HG02981 (cell line): ENCODE measurements at regions not wholly inside any gene's neighbourhood (a gene's known extent, or its start where the extent isn't known, plus 50 kb on each side); places are given as distances from the start of the nearest gene placed in this dataset.
"Not testable (repeated sequence)": the region's sequence is repeated elsewhere in the genome, so short reads cannot be mapped to it uniquely, and the experiment has no call there.

Experiments
- ATAC-seq: cut with Tn5 transposase; IDR thresholded peaks from one replicate; pipeline ENCODE4 v1.9.1; 2021; ENCODE audit warnings: mild to moderate bottlenecking, moderate library complexity; ENCODE audit not compliant: unreplicated experiment

DNA sequence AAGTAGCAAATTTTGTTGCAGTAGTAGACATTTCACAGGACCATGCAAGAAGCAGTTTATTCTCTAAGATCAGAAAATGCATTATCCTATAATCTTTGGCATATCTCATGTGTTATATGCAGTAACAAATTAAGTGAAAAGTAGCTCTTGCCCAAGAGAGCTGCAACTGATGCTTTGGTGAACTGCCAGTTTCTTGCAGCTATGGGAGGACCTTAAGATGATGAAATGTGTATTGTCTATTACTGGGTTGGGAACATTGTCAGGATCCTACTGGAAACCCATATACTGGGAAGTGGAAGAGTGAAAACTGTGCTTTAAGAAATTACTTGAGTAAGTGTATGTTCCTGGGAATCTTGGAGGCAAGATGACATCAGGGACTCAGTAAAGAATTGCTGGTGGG, 238.8 kb downstream of the DACT1 start:
- no peak for ATAC-seq

DNA sequence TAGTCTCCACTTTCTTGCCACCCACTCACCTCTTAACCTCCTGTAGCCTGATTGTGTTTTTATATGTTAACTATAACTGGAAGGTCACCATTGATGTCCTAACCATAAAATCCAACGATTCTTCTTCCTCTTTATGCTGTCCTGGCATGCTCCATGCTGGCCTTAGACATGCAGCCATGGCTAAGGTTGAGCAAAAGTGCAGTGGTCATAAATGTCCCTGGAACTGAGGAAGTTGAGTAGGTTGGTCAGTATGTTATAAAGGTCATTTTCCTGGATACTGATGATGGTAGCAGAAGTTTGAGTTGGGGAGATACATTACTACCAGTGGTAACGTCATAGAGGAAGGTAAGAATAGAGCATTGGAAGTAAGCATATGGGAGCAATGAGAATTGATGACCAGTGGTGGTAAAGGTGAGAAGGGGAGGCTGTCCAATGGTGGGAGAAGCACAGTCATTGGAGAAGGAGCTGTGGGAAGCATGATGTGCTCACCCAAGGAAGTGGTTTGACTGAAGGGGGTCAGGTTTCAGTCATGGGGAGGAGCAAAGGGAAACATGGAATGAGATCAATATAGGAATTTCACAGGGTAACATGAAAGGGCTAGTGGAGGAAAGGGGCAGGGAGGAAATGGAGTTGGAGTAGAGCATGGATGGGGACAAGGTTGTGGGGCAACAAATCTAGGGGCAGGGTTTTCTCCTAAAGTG, 240.8 kb downstream of the DACT1 start:
- no peak for ATAC-seq

DNA sequence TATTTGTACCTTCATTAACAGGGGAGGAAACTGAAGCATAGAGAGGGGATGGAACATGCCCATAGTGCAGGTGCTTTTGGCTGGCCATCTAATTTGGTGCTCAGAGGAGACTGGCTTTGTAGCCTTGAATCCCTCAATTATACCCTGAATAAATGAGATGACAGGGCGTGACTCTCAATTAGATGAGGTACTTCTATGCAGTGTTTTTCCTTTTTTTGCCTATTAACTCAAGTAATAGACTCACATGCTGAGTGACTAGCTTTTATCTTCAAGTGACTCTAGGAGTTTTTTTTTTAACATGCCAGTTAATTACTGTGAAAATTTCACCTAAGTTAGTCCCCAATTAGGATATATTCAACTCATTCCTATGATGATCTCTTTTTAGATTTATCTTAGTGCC, 243.7 kb downstream of the DACT1 start:
- ATAC-seq = no peak

DNA sequence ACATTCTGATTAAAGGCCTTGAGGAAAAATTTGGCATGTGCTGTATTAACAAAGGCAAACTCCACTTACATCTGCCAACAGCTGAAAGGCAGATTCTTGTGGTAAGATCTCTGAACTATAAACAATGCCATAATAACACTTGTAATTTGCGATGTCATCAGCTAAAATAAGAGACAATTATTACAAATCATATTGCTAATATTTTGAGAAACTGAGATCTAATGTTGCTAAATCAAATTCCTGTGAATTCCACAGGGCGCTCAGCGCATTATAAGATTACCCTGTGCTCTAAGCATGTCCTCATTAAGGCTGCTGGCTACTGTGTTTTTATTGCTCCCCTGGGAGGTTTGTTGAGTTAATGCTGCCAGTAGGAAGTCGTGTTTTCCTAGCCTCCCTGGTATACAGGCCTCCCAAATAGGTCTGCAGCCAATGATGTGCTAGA, 244.8 kb downstream of the DACT1 start:
- ATAC-seq = no peak

DNA sequence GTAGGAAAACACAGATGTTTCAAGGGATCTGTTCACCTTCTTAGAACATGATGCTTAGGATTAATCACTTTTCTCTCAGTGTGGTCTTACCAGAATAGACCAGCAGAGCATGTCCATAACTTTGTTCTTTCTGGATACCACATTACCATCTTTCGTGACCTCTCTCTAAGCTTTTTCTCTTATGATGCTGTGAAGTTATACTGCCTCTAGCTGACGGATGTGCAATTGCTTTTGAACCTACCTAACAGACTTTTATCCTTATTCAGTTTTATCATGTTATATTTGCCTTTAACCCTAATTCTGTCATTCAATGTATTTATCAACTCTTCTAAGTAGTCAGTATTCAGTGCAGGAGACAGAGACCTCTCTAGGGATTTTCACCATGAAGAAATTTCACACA, 246.7 kb downstream of the DACT1 start:
- no peak for ATAC-seq

DNA sequence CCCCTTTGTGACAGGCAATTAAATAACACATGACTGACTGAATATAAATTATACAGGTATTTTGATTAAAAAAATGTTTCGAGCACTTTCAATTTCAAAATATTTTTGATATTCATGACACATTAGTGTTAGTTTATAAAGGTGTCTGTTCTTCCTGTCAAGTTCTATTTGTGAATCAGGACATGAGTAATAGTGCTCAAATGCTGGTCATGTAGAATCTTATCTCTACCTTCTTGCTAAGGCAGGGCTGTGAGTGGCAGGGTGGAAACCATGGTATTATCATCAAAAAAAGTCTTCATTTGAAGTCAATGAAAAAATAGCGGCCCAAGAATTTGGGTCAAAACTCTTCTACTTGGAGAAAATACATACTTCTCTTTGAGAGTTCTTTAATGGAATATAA, 250.2 kb downstream of the DACT1 start:
- ATAC-seq = no peak

DNA sequence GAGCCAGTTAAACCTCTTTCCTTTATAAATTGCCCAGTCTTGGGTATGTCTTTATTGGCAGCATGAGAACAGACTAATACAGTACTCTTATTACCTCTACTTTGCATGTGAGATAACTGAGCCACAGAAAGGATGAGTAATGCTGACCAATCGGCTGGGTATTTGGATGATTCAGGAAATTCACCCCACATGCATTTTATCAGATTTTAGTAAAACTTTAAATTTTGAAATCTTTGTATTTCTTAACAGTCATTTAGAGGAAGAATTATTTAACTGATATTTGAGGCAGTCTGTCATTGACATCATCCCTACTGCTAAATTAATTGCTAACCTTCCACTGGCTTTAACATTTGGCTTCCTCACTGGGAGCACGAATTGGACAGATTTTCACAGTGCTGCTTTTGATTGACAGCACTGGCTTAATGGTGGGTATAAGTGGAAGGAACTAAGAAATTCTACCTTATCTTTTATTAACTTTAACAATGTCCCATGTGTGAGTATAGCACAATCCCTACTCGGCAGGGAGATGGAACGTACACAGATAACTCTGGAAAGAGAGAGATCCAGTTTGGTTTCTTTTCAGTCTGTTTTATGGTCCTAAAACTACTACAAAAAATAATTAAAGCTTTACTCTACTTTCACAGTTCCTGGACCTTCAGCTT, 261.0 kb downstream of the DACT1 start:
- ATAC-seq = no peak

DNA sequence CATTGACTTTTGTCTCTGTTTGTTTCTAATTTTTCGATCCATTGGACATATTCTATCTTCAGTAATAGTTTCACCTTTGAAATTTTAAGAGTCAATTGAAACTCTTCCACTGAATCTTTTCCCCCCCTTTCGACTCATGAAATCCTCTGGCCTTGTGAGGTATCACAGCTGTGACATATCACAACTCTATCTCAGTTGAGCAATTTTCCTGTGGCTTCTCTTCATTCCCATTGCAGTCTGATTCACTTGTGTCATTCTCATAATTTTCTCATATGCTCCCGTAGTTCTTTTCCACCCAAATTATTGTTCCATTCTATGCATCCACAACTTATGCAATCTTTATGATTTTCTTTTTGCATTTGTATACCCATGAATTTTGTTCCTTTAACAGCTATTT, 261.6 kb downstream of the DACT1 start:
- no peak for ATAC-seq

DNA sequence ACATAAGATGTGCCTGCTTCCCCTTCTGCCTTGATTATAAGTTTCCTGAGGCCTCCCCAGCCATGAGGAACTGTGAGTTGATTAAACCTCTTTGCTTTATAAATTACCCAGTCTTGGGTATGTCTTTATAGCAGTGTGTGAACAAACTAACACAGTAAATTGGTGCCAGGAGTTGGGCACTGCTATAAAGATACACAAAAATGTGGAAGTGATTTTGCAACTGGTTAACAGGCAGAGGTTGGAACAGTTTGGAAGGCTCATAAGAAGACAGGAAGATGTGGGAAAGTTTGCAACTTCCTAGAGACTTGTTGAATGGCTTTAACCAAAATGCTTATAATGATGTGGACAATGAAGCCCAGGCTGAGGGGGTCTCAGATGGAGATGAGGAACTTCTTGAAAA, 264.1 kb downstream of the DACT1 start:
- ATAC-seq = no peak

DNA sequence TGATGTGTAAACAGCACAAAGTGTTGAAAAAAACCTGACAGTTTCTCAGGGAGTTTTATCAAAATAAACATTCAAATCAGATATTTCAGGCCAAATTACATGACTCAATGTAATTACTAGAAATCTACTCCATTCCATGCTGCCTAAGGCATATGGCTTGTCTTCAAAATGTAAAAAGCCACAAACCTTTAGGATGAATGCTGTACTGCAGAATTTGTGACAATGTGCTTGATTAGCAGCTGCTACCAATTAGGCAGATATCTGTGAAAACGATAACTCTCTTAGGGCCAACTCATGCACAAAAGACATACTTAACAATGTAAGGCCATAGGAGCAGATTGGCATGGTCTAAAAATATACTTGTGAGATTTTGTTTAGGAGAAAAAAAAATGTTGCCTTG, 267.0 kb downstream of the DACT1 start:
- ATAC-seq = no peak

DNA sequence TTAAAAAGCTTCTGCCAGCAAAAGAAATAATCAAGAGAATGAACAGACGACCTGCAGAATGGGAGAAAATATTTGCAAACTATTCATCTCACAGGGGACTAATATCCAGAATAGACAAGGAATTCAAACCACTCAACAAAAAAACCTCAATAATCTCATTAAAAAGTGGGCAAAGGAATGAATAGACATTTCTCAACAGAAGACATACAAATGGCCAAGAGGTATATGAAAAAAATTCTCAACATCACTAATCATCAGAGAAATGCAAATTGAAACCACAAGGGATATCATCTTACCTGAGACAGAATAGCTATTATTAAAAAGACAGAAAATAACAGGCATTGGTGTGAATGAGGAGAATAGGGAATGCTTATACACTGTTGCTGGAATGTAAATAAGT, 270.0 kb downstream of the DACT1 start:
- ATAC-seq = no peak

DNA sequence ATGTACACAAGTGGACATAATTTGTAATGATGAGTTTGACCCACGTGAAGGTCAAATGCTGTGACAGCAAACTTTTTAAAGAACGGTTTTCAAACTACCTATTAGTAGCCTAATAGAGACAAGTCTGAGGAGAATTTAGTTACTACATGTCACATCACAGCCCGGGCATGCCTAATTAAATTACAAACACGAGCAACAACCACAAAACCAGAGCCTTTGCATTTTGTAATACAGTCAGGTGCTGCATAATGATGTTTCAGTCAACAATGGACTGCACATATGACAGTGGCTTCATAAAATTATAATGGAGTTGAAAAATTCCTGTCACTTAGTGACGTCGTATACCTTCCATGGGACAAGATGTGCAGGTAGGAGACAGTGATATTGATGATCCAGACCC, 274.5 kb downstream of the DACT1 start:
- ATAC-seq = no peak

DNA sequence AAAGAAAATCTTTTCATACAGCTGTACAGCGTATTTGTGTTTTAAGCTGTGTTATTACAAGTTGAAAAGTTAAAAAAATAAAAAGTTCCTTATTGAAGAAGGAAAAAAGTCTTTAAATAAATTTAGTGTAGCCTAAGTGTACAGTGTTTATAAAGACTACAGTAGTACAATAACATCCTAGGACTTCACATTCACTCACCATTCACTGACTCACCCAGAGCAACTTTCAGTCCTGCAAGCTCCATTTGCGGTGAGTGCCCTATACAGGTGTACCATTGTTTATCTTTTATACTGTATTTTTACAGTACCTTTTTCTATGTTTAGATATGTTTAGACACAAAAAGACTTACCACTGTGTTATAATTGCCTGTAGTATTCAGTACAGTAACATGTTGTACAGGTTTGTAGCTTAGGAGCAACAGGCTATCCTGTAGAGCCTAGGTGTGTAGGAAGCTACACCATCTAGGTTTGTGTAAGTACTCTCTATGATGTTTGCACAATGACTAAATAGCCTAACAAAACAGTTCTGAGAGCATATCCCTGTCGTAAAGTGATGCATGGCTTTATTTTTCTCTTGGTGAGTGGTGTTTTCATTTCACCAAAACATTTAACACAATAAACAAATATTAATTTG, 275.2 kb downstream of the DACT1 start:
- ATAC-seq = no peak

DNA sequence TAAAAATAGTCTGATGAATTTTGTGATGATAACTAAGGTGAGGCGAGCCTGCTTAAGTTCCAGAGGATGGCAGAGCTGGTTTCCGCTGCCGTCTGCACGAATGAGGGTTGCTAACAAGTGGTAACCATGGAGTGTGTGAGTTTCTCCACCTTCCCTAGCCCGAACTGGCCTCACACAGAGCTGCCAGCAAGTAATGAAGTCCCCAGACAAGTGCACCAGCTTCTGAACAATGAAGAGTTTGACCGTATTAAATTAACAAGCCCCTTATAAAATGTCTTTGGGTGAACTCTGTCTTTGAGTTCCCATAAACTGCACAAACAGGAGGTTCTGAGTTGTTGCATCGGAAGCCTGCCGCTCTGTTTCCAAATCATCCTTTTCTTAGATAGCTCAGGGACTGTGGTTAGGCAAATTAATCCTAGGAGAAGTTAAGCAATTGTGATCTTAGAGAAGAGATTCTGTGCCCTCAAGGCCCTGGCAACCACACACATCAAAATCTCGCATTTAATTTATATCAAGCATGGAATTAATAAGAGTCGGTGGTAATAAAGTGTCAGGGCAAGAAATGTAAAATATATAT, 274.1 kb upstream of the DAAM1 start:
- ATAC-seq = no peak

DNA sequence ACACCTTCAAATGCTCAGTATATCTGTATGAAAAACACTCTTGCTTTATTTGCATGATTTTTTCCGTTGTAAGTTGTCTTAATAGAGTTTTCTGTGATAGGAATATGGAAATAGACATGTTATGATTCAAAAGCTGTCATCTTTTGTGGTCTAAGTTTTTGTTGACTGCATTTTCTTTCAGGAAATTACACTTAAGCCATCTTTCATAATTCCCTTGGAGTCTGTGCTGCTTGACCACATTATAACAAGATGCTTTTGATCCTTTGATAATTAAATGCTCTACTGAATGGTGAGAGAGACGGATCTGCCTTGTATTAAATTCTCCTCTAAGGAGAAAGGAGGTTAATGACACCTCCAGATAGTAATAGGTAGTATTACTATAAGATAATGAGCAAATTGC, 272.8 kb upstream of the DAAM1 start:
- no peak for ATAC-seq

DNA sequence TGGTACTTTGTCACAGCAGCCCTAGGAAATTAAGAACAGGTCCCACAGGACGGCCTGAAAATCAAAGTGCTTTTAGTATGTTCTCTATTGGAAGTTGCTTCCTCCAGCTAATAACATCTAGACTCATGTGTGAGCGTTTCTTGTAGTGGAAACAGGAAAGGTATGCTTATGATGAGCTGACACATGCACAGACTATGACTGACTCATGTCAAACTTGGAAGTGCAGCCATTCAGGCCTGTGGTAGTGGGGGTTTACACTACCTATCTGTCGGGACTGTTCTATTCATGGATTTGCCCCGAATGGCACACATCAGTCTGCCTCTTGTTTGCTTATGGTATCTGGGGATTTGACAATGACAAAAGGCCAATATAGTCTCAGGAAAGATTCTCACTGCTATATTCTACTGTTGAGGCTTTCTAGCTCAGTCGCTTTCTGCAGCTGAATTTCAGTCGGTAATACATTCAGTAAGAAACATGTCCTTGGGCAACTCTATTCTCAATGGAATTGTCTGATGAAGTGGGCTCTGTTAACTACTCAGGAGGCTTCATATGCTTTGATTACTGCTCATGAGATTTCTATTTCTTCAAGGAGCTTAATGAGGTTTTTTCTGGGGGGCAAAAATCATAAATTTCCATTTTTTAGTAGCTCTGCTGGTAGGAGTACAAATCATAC, 270.3 kb upstream of the DAAM1 start:
- ATAC-seq = no peak

DNA sequence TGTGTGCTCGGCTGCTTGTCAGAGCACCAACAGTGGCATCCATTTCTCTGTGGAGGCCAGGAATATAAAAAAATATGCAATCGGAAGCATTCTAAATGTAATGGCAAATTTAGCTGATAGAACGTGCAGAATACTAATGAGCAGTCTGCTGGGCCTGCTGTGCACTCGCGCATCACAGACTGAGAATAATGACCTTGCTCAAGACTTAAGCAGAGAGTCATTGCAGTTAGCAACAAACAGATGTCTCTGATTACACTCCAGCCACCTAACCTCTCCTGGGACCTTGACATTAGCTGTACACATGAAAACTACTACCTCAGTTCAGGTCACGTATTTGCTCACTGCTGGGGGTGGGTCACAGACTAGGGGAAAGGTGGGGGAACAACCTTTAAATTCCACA, 269.2 kb upstream of the DAAM1 start:
- ATAC-seq = no peak

DNA sequence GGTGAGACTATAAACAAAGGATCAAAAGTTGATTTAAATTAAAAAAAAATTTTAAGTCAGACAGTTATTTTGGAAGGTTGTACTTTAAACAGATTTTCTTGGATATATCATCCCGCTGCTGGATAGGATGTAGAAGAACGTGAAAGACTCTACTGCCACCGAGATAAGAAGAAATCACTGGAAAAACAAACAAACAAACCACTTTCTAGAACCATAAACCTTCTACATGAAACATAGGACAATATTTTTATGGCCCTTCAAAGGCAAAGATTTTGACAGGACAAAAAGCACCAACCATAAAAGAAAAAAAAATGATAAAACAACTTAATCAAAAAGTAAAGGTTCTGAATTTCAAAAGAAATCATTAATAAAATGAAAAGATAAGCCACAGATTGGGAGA, 268.2 kb upstream of the DAAM1 start:
- ATAC-seq = no peak

DNA sequence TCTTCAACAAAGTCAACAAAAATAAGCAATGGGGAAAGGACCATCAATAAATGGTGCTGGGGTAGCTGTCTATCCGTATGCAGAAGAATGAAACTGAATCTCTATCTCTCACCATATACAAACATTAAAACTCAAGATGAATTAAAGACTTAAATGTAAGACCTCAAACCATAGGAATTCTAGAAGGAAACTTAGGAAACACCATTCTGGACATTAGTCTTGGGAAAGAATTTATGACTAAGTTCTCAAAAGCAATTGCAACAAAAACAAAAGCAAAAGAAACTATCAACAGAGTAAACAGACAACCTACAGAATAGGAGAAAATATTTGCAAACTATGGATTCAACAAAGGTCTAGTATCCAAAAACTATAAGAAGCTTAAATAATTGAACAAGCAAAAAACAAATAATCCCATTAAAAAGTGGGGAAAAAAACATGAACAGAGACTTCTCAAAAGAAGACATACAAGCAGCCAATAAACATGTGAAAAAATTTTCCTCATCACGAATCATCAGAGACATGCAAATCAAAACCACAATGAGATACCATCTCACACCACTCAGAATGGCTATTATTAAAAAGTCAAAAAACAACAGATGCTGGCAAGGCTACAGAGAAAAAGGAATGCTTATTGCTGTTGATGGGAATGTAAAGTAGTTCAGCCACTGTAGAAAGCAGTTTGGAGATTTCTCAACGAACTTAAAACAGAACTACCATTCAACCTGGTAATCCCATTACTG, 266.1 kb upstream of the DAAM1 start:
- ATAC-seq = not testable (repeated sequence)

DNA sequence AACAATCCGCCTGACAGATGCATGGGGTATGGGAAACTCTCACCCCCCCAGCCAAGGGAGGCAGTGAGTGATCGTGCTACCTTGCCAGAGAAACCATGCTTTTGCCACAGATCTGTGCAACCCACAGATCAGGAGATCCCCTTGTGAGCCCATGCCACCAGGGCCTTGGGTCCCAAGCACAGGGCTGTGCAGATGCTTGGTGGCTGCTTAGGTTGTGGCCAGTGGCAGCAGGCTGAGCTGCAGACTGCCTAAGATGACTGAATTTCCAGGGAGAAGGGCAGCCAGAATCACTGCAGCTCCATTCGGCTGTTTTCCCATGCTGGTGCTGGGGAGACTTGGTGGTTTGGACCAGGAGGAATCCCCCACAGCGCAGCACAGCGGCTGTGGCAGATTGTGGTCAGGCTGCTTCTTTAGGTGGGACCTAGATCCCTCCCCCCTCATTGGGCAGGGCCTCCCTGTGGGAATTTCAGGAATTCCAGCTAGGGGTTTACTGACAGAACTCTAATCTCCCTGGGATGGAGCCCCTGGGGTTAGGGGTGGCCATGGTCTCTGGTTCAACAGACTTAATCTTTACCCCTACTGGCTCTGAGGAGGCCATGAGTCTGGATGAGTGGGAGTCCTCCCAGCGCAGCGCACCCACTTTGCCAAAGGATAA, 264.6 kb upstream of the DAAM1 start:
- ATAC-seq = no peak
